H9 (cell line): ENCODE measurements at regions not wholly inside any gene's neighbourhood (a gene's known extent, or its start where the extent isn't known, plus 50 kb on each side); places are given as distances from the start of the nearest gene placed in this dataset.

Experiments used
- DNase-seq: peaks from one replicate; pipeline ENCODE4 v3.0.0-alpha.2; 2017
- H2AFZ ChIP-seq: one replicate; pipeline ENCODE4 v1.6.1; 2013; ENCODE audit warnings: mild to moderate bottlenecking, low read length, control low read depth, moderate library complexity
- H2AK5ac ChIP-seq: 2 replicates; pipeline ENCODE4 v1.6.1; 2013; ENCODE audit warnings: low read length, control low read depth, mixed read lengths; ENCODE audit not compliant: insufficient read length
- H2BK120ac ChIP-seq: one replicate; pipeline ENCODE4 v1.6.1; 2013; ENCODE audit warnings: low read depth, mild to moderate bottlenecking, low read length, control low read depth, inconsistent platforms; ENCODE audit not compliant: poor library complexity, severe bottlenecking
- H2BK12ac ChIP-seq: 2 replicates; pipeline ENCODE4 v1.6.1; 2013; ENCODE audit warnings: low read length, control low read depth, mixed read lengths, low read depth; ENCODE audit not compliant: insufficient read length
- H2BK15ac ChIP-seq: 2 replicates; pipeline ENCODE4 v1.6.1; 2013; ENCODE audit warnings: low read depth, low read length, control low read depth
- H2BK20ac ChIP-seq: one replicate; pipeline ENCODE4 v1.6.1; 2013; ENCODE audit warnings: low read depth, mild to moderate bottlenecking, low read length, control low read depth, inconsistent platforms; ENCODE audit not compliant: poor library complexity, severe bottlenecking
- H2BK5ac ChIP-seq: 2 replicates; pipeline ENCODE4 v1.6.1; 2013; ENCODE audit warnings: low read length, control low read depth, mixed read lengths; ENCODE audit not compliant: insufficient read length
- H3K14ac ChIP-seq: 2 replicates; pipeline ENCODE4 v1.6.1; 2013; ENCODE audit warnings: low read length, control low read depth; ENCODE audit not compliant: insufficient read depth
- H3K18ac ChIP-seq: 2 replicates; pipeline ENCODE4 v1.6.1; 2013; ENCODE audit warnings: low read depth, mild to moderate bottlenecking, mixed read lengths, low read length, control low read depth; ENCODE audit not compliant: insufficient read length
- H3K23ac ChIP-seq: 2 replicates; pipeline ENCODE4 v1.6.1; 2013; ENCODE audit warnings: low read length, control low read depth, mixed read lengths, low read depth; ENCODE audit not compliant: insufficient read length
- H3K23me2 ChIP-seq: 2 replicates; pipeline ENCODE4 v1.6.1; 2013; ENCODE audit warnings: low read depth, mild to moderate bottlenecking, mixed read lengths, low read length, control low read depth; ENCODE audit not compliant: insufficient read length, poor library complexity, severe bottlenecking
- H3K27ac ChIP-seq: 2 replicates; pipeline ENCODE4 v1.5.1; 2013; ENCODE audit warnings: low read length, control low read depth, mixed read lengths, low read depth; ENCODE audit not compliant: insufficient read length
- H3K27me3 ChIP-seq: 2 replicates; pipeline ENCODE4 v1.6.1; 2013; ENCODE audit warnings: low read length, control low read depth, inconsistent platforms; ENCODE audit not compliant: insufficient read depth
- H3K4ac ChIP-seq: 2 replicates; pipeline ENCODE4 v1.6.1; 2013; ENCODE audit warnings: low read depth, mild to moderate bottlenecking, control low read depth, inconsistent platforms, low read length, moderate library complexity
- H3K4me1 ChIP-seq: 2 replicates; pipeline ENCODE4 v1.6.1; 2013; ENCODE audit warnings: low read length, control low read depth, inconsistent platforms; ENCODE audit not compliant: insufficient read depth
- H3K4me2 ChIP-seq: 2 replicates; pipeline ENCODE4 v1.6.1; 2013; ENCODE audit warnings: low read length, control low read depth, mixed read lengths; ENCODE audit not compliant: insufficient read length, insufficient read depth
- H3K56ac ChIP-seq: 2 replicates; pipeline ENCODE4 v1.6.1; 2013; ENCODE audit warnings: low read depth, mild to moderate bottlenecking, mixed read lengths, low read length, control low read depth; ENCODE audit not compliant: insufficient read length
- H3K79me1 ChIP-seq: 2 replicates; pipeline ENCODE4 v1.6.1; 2013; ENCODE audit warnings: low read depth, mild to moderate bottlenecking, moderate library complexity, low read length, control low read depth, inconsistent platforms; ENCODE audit not compliant: insufficient read depth, poor library complexity, severe bottlenecking
- H3K79me2 ChIP-seq: 2 replicates; pipeline ENCODE4 v1.6.1; 2013; ENCODE audit warnings: low read length, control low read depth, inconsistent platforms; ENCODE audit not compliant: insufficient read depth
- H3K9ac ChIP-seq: 2 replicates; pipeline ENCODE4 v1.6.1; 2013; ENCODE audit warnings: low read length, control low read depth, mixed read lengths; ENCODE audit not compliant: insufficient read length; ENCODE audit errors: extremely low read depth
- H3K9me3 ChIP-seq: one replicate; pipeline ENCODE4 v1.6.1; 2013; ENCODE audit warnings: low read depth, low read length, inconsistent platforms; ENCODE audit not compliant: control insufficient read depth
- H3T11ph ChIP-seq: one replicate; pipeline ENCODE4 v1.6.1; 2013; ENCODE audit warnings: mild to moderate bottlenecking, low read length, control low read depth, inconsistent platforms
- H4K20me1 ChIP-seq: one replicate; pipeline ENCODE4 v1.6.1; 2013; ENCODE audit not compliant: control insufficient read depth, insufficient read length, insufficient read depth
- H4K5ac ChIP-seq: 2 replicates; pipeline ENCODE4 v1.6.1; 2013; ENCODE audit warnings: low read depth, mild to moderate bottlenecking, mixed read lengths, low read length, control low read depth; ENCODE audit not compliant: insufficient read length
- H4K8ac ChIP-seq: replicated peaks from 2 replicates; pipeline ENCODE4 v1.6.1; 2013; ENCODE audit warnings: low read length, control low read depth, mixed read lengths, low read depth; ENCODE audit not compliant: insufficient read length
- H4K91ac ChIP-seq: 2 replicates; pipeline ENCODE4 v1.6.1; 2013; ENCODE audit warnings: low read depth, mild to moderate bottlenecking, moderate library complexity, mixed read lengths, low read length, control low read depth; ENCODE audit not compliant: insufficient read length
- H3K27ac Mint-ChIP-seq, 3 experiments: 2 replicates in 2 of 3; 3 replicates in 1 of 3; pipeline ENCODE4 v1.8.0; 2020 to 2021; ENCODE audit warnings: mixed read lengths in 3 of 3, mild to moderate bottlenecking in 1 of 3, moderate library complexity in 1 of 3
- H3K27me3 Mint-ChIP-seq: 2 replicates; pipeline ENCODE4 v1.8.0; 2021; ENCODE audit warnings: low read depth, mild to moderate bottlenecking, moderate library complexity, mixed read lengths
- H3K36me3 Mint-ChIP-seq, 3 experiments: 2 replicates in 2 of 3; 3 replicates in 1 of 3; pipeline ENCODE4 v1.8.0; 2020 to 2021; ENCODE audit warnings: low read depth in 3 of 3, mixed read lengths in 3 of 3; ENCODE audit not compliant: insufficient read depth in 1 of 3
- H3K4me1 Mint-ChIP-seq, 2 experiments: 2 replicates each; pipeline ENCODE4 v1.8.0; 2020; ENCODE audit warnings: mixed read lengths in 2 of 2
- H3K4me3 Mint-ChIP-seq, 2 experiments: 2 replicates in 1 of 2; 3 replicates in 1 of 2; pipeline ENCODE4 v1.8.0; 2020 to 2021; ENCODE audit warnings: mild to moderate bottlenecking in 2 of 2, mixed read lengths in 2 of 2, moderate library complexity in 1 of 2
- H3K9me3 Mint-ChIP-seq, 2 experiments: 2 replicates in 1 of 2; 3 replicates in 1 of 2; pipeline ENCODE4 v1.8.0; 2020; ENCODE audit warnings: mild to moderate bottlenecking in 2 of 2, mixed read lengths in 2 of 2, moderate library complexity in 1 of 2
- TF ChIP-seq, protein P1 (sequence below): fragments of 200-600 bp; sonication (generic); conservative IDR thresholded peaks from 3 replicates; pipeline ENCODE4 v1.8.0; 2021; ENCODE audit warnings: antibody characterized with exemption, mild to moderate bottlenecking

DNA sequence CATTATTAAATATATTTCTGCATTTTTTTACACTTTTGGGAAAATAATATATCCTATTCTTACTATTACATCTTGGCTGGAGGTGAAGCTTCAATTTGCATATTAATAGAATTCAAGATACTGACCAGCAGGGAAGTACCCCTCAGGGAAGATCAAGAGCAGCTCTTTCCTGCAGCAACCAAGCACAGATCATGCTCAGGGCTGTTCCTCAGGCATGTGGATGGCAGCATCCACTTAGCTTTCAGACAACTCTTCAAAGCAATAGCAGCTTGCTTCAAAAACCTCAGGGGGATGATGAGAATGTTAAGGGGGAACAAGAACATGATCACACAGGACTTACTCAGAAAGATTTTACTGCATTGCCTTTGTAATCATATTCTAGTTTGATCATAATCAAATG, 731.8 kb downstream of the SEMA5A start:
- no peak overlapping the region for H3K9ac ChIP-seq
- TF ChIP-seq, protein P1, sequence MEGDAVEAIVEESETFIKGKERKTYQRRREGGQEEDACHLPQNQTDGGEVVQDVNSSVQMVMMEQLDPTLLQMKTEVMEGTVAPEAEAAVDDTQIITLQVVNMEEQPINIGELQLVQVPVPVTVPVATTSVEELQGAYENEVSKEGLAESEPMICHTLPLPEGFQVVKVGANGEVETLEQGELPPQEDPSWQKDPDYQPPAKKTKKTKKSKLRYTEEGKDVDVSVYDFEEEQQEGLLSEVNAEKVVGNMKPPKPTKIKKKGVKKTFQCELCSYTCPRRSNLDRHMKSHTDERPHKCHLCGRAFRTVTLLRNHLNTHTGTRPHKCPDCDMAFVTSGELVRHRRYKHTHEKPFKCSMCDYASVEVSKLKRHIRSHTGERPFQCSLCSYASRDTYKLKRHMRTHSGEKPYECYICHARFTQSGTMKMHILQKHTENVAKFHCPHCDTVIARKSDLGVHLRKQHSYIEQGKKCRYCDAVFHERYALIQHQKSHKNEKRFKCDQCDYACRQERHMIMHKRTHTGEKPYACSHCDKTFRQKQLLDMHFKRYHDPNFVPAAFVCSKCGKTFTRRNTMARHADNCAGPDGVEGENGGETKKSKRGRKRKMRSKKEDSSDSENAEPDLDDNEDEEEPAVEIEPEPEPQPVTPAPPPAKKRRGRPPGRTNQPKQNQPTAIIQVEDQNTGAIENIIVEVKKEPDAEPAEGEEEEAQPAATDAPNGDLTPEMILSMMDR: no peak
- no peak overlapping the region for H3K23ac ChIP-seq
- H3K56ac ChIP-seq: no peak overlapping the region
- no peak overlapping the region for H2AK5ac ChIP-seq
- no peak overlapping the region for H3T11ph ChIP-seq
- H3K4me2 ChIP-seq: no peak overlapping the region
- H2AFZ ChIP-seq: no peak overlapping the region
- peak overlapping the region in 1 of 3 experiments; percentile 75; a peak in 2 of 7 replicates for H3K27ac Mint-ChIP-seq
- no peak overlapping the region for H4K8ac ChIP-seq
- H4K91ac ChIP-seq: no peak overlapping the region
- no peaks in the 10 kb centered on the region for H4K20me1 ChIP-seq
- no peak overlapping the region for H2BK15ac ChIP-seq
- no peaks in the 10 kb centered on the region for H3K9me3 ChIP-seq
- H3K4ac ChIP-seq: no peak overlapping the region
- no peak overlapping the region for H4K5ac ChIP-seq
- H3K36me3 Mint-ChIP-seq: peaks cover 2 to 14% (median 7%) of the 10 kb centered on the region in 3 experiments; a peak in 5 of 7 replicates
- H3K4me1 Mint-ChIP-seq: peaks cover 7 to 8% of the 10 kb centered on the region in 2 experiments
- no peaks in the 10 kb centered on the region for H3K79me2 ChIP-seq
- H3K4me3 Mint-ChIP-seq: no peak overlapping the region
- peaks cover 17 to 28% of the 10 kb centered on the region in 2 experiments for H3K9me3 Mint-ChIP-seq
- no peak overlapping the region for H3K18ac ChIP-seq
- no peaks in the 10 kb centered on the region for H3K79me1 ChIP-seq
- H3K27ac ChIP-seq: no peak overlapping the region
- no peaks in the 10 kb centered on the region for H3K27me3 ChIP-seq
- no peaks in the 10 kb centered on the region for H3K27me3 Mint-ChIP-seq
- H2BK120ac ChIP-seq: no peak overlapping the region
- DNase-seq: no peak
- no peak overlapping the region for H3K14ac ChIP-seq
- no peak overlapping the region for H2BK5ac ChIP-seq
- no peak overlapping the region for H2BK20ac ChIP-seq
- no peak overlapping the region for H2BK12ac ChIP-seq
- no peaks in the 10 kb centered on the region for H3K4me1 ChIP-seq
- H3K23me2 ChIP-seq: no peaks in the 10 kb centered on the region
